ENCODE measurements at regions not wholly inside any gene's neighbourhood (a gene's known extent, or its start where the extent isn't known, plus 50 kb on each side); places are given as distances from the start of the nearest gene placed in this dataset.

GRCh38 chr5:28488752-28489151 is 1450.4 kb upstream of the CDH9 start:
- TF ChIP-seq TEAD4 (IDR thresholded peaks at IDR 0.05; ENCODE audit: borderline replicate concordance, insufficient read depth) (no peak), POLR2AphosphoS5 (IDR thresholded peaks at IDR 0.05; ENCODE audit: low read depth, low read length) (no peak), FOXM1 (IDR thresholded peaks at IDR 0.05; ENCODE audit: low read depth) (no peak), CHD2 (IDR thresholded peaks at IDR 0.05; ENCODE audit: low read length, partially characterized antibody) (no peak), CTCF (IDR thresholded peaks at IDR 0.05) (no peak), ZBTB33 (IDR thresholded peaks at IDR 0.05; ENCODE audit: borderline replicate concordance, low read depth) (no peak), GATA2 (CRISPR knock-in tag; IDR thresholded peaks at IDR 0.05) (no peak), MXI1 (IDR thresholded peaks at IDR 0.05; ENCODE audit: low read depth, low read length) (no peak), GABPA (IDR thresholded peaks at IDR 0.05; ENCODE audit: low read depth) (no peak), RAD21 (IDR thresholded peaks at IDR 0.05; ENCODE audit: low read length) (no peak), RFX5 (IDR thresholded peaks at IDR 0.05; ENCODE audit: low read length) (no peak), EZH2phosphoT487 (IDR thresholded peaks at IDR 0.05; ENCODE audit: borderline replicate concordance, low read depth) (no peak), FOXJ3 (CRISPR knock-in tag; IDR thresholded peaks at IDR 0.05) (no peak), FOSL2 (IDR thresholded peaks at IDR 0.05; ENCODE audit: borderline replicate concordance, low read depth) (no peak)

All from SK-N-SH (cell line).